ENCODE measurements at regions not wholly inside any gene's neighbourhood (a gene's known extent, or its start where the extent isn't known, plus 50 kb on each side); places are given as distances from the start of the nearest gene placed in this dataset.

DNA sequence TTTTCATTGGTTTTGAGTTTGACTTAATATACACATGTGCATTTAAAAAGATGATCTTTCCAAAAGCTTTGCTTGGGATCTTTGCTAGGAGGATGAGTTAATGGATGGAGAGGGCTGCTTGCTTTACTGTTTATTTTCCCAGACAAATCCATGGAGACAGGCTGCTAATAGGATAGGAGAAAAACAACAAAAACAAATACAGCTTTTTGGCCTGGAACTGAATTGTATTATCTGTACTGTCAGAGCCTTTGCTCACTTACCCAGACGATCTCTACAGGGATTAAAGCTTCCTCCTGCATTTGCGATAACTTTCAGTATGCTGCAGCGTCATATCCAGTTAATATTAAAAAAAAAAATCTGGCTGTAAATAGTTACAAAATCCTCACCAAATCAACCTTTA, 190.8 kb upstream of the NUDT6 start:
- H3K36me3 Mint-ChIP-seq (ENCODE audit: unreplicated experiment) = no peaks in the 10 kb centered on the region
- H3K4me3 Mint-ChIP-seq (ENCODE audit: unreplicated experiment) = no peak overlapping the region
- H3K27me3 Mint-ChIP-seq (ENCODE audit: unreplicated experiment) = no peaks in the 10 kb centered on the region
- no peak for DNase-seq
- no peak overlapping the region for H3K27ac Mint-ChIP-seq (ENCODE audit: unreplicated experiment)
- no peaks in the 10 kb centered on the region for H3K4me1 Mint-ChIP-seq (ENCODE audit: low read depth, unreplicated experiment)
- TF ChIP-seq, protein P1, sequence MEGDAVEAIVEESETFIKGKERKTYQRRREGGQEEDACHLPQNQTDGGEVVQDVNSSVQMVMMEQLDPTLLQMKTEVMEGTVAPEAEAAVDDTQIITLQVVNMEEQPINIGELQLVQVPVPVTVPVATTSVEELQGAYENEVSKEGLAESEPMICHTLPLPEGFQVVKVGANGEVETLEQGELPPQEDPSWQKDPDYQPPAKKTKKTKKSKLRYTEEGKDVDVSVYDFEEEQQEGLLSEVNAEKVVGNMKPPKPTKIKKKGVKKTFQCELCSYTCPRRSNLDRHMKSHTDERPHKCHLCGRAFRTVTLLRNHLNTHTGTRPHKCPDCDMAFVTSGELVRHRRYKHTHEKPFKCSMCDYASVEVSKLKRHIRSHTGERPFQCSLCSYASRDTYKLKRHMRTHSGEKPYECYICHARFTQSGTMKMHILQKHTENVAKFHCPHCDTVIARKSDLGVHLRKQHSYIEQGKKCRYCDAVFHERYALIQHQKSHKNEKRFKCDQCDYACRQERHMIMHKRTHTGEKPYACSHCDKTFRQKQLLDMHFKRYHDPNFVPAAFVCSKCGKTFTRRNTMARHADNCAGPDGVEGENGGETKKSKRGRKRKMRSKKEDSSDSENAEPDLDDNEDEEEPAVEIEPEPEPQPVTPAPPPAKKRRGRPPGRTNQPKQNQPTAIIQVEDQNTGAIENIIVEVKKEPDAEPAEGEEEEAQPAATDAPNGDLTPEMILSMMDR (IDR thresholded peaks at IDR 0.05; ENCODE audit: partially characterized antibody, unreplicated experiment) = no peak
- peaks cover 2% of the 10 kb centered on the region for H3K9me3 Mint-ChIP-seq (ENCODE audit: unreplicated experiment)

DNA sequence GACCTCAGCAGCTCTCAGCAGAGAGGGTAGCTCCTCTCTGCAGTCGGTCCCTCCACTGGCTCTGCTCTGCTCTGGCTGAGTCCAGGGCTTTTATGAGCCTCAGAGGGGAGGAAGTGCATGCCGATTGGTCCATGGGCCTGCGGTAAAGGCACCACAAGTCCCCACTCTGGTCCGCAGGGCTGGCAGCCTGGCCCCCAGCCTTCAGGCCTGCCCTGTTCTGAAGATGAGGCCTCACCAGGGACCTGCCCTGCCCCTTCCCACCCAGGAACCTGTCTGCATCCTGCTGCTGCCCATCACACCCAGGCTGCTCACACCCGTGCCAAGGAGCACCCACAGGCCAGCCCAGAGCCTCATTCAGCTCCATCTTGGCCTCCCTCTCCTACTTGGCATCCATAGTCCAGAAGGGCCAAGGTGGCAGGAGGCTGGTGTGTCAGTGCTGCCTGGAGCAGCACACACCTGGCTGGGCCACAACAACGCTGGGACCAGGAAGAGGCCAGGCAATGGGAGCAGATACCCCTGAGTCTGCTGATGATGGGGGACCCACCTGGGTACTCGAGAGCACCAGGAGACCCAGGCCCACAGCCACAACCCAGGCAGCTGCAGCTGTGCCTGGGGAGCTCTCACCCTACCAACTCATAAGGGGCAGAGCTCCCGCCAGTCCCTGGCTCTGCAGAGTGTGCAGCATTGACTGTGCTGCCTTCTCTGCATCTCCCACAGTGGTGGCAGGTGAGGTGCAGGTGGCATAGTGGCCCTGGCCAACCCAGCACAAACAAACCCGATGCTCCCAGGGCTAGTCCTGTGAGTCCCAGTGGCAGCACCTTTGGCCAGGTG, 191.9 kb upstream of the NUDT6 start:
- H3K9me3 Mint-ChIP-seq (ENCODE audit: unreplicated experiment) = peaks cover 2% of the 10 kb centered on the region
- H3K4me3 Mint-ChIP-seq (ENCODE audit: unreplicated experiment) = no peak overlapping the region
- no peaks in the 10 kb centered on the region for H3K27me3 Mint-ChIP-seq (ENCODE audit: unreplicated experiment)
- no peak overlapping the region for H3K27ac Mint-ChIP-seq (ENCODE audit: unreplicated experiment)
- DNase-seq = no peak
- TF ChIP-seq, protein P1 (IDR thresholded peaks at IDR 0.05; ENCODE audit: partially characterized antibody, unreplicated experiment) = no peak
- H3K4me1 Mint-ChIP-seq (ENCODE audit: low read depth, unreplicated experiment) = no peaks in the 10 kb centered on the region
- H3K36me3 Mint-ChIP-seq (ENCODE audit: unreplicated experiment) = no peaks in the 10 kb centered on the region

DNA sequence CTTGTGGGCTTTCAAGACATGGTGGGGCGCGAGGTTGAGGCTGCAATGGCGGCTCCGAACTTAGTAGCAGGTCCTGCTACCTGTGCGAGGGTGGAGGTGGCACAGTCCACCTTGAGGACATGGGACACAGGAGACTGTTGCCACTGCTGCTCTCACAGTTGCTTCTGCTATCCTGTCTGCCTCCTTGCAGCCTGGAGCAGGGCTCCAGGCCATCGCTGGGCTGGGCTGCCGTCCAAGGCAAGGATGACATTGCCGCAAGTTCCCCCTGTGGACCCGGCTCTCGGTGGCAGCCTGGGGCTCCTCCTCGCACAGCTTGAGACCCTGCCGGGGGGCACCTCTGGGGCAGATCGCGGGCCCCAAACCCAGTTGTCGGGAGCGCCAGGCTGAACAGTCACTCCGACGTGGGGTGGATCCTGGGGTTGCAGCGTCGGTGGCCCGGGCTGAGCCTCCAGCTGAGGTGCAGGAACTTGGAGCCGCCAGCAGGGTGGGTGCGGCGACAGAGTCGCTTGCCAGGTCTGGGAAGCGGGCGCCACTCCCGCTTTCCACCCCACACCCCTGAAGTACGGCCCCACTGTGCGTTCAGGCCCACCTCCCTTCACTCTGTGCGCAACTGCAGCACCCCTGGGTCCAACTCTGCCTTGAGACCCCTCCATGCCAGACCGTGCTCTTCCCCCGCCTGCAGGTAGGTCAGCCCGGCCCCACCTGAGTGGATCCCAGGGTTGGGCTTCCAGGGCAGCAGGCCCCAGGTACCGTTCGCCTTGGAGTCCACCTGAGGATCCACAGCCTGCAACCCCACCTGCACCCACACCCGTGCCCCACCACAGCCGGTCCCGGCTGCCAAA, 192.7 kb upstream of the NUDT6 start:
- H3K27me3 Mint-ChIP-seq (ENCODE audit: unreplicated experiment) = no peaks in the 10 kb centered on the region
- no peaks in the 10 kb centered on the region for H3K36me3 Mint-ChIP-seq (ENCODE audit: unreplicated experiment)
- no peak overlapping the region for H3K27ac Mint-ChIP-seq (ENCODE audit: unreplicated experiment)

DNA sequence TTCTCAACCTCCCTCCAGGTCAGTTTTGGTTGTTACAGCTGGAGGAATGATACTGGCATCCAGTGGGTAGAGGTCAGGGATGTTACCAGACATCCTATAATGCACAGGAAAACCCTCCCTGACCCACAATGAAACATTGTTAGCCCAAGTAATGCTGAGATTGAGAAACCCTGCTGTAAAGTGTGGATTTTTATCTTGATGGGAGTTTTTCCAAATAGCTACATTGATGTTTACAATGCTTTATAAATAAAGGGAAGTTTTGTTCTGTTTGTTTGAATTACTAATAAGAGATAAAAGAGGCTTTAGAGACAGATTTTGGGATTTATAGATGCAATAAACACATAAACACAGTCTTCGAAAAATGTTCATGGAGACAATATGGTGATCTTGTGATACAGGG, 194.0 kb upstream of the NUDT6 start:
- no peak for DNase-seq
- peaks cover 2% of the 10 kb centered on the region for H3K9me3 Mint-ChIP-seq (ENCODE audit: unreplicated experiment)
- H3K27ac Mint-ChIP-seq (ENCODE audit: unreplicated experiment) = no peak overlapping the region
- H3K4me1 Mint-ChIP-seq (ENCODE audit: low read depth, unreplicated experiment) = no peaks in the 10 kb centered on the region
- no peaks in the 10 kb centered on the region for H3K36me3 Mint-ChIP-seq (ENCODE audit: unreplicated experiment)
- TF ChIP-seq, protein P1 (IDR thresholded peaks at IDR 0.05; ENCODE audit: partially characterized antibody, unreplicated experiment) = no peak
- no peak overlapping the region for H3K4me3 Mint-ChIP-seq (ENCODE audit: unreplicated experiment)
- H3K27me3 Mint-ChIP-seq (ENCODE audit: unreplicated experiment) = no peaks in the 10 kb centered on the region

More for the DNA sequence above, 192.7 kb upstream of the NUDT6 start:
- TF ChIP-seq, protein P1 (IDR thresholded peaks at IDR 0.05; ENCODE audit: partially characterized antibody, unreplicated experiment) = no peak
- Mint-ChIP-seq H3K4me1 (ENCODE audit: low read depth, unreplicated experiment) (no peaks in the 10 kb centered on the region), H3K4me3 (ENCODE audit: unreplicated experiment) (no peak overlapping the region), H3K9me3 (ENCODE audit: unreplicated experiment) (peaks cover 2% of the 10 kb centered on the region)
- DNase-seq = no peak

DNA sequence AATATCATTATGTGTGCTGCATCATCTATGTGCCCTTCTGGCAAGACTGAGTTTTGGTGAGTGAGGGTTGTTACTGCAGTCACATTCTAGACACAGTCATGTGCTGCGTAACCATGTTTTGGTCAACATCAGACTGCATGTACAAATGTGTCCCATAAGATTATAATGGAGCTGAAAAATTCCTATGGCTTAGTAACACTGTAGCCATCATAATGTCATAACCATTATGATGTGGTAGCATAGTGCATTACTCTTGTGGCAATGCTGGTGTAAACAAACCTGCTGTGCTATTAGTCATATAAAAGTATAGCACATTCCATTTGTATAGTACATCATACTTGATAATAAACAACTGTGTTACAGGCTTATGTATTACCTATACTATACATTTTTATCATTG, 198.1 kb upstream of the NUDT6 start:
- H3K27me3 Mint-ChIP-seq (ENCODE audit: unreplicated experiment) = no peaks in the 10 kb centered on the region
- H3K27ac Mint-ChIP-seq (ENCODE audit: unreplicated experiment) = no peak overlapping the region
- DNase-seq = no peak
- H3K4me3 Mint-ChIP-seq (ENCODE audit: unreplicated experiment) = no peak overlapping the region
- no peaks in the 10 kb centered on the region for H3K36me3 Mint-ChIP-seq (ENCODE audit: unreplicated experiment)
- TF ChIP-seq, protein P1 (IDR thresholded peaks at IDR 0.05; ENCODE audit: partially characterized antibody, unreplicated experiment) = no peak
- H3K9me3 Mint-ChIP-seq (ENCODE audit: unreplicated experiment) = no peaks in the 10 kb centered on the region
- no peaks in the 10 kb centered on the region for H3K4me1 Mint-ChIP-seq (ENCODE audit: low read depth, unreplicated experiment)
